OCI-LY3 (cell line): ENCODE measurements at regions not wholly inside any gene's neighbourhood (a gene's known extent, or its start where the extent isn't known, plus 50 kb on each side); places are given as distances from the start of the nearest gene placed in this dataset.

ENCODE experiments used
- H2AFZ ChIP-seq: fragments of 200-600, 300-600 bp; shearing (Covaris generic); 2 replicates; pipeline ENCODE4 v1.6.0; 2014; ENCODE audit warnings: antibody characterized with exemption, low read depth, low read length
- H3K27ac ChIP-seq: fragments of 200-600, 300-600 bp; sonication (generic); 2 replicates; pipeline ENCODE4 v1.5.1; 2014; ENCODE audit warnings: mild to moderate bottlenecking, low read length, moderate library complexity, mixed read lengths
- H3K27me3 ChIP-seq: fragments of 200-600, 300-600 bp; sonication (generic); 2 replicates; pipeline ENCODE4 v1.6.1; 2014; ENCODE audit warnings: low read depth, low read length, mixed read lengths
- H3K36me3 ChIP-seq: fragments of 200-600, 300-600 bp; sonication (generic); replicated peaks from 2 replicates; pipeline ENCODE3; 2014; ENCODE audit warnings: low read depth, low read length, mixed read lengths
- H3K4me1 ChIP-seq: fragments of 300-600, 200-600 bp; sonication (generic); 2 replicates; pipeline ENCODE4 v1.6.1; 2014; ENCODE audit warnings: low read length, mixed read lengths
- H3K4me2 ChIP-seq: fragments of 200-600, 300-600 bp; sonication (generic); 2 replicates; pipeline ENCODE4 v1.6.1; 2014; ENCODE audit warnings: low read length, mixed read lengths
- H3K4me3 ChIP-seq: fragments of 300-600, 200-600 bp; sonication (generic); 2 replicates; pipeline ENCODE4 v1.5.1; 2014; ENCODE audit warnings: antibody characterized with exemption, mild to moderate bottlenecking, low read length, moderate library complexity
- H3K79me2 ChIP-seq: fragments of 300-600, 200-600 bp; shearing (Covaris generic); 2 replicates; pipeline ENCODE4 v1.6.1; 2014; ENCODE audit warnings: mild to moderate bottlenecking, low read length, mixed read lengths
- H3K9ac ChIP-seq: fragments of 300-600, 200-600 bp; shearing (Covaris generic); 2 replicates; pipeline ENCODE4 v1.6.0; 2014; ENCODE audit warnings: mild to moderate bottlenecking, low read length, moderate library complexity
- H3K9me3 ChIP-seq: fragments of 200-600, 300-600 bp; shearing (Covaris generic); 2 replicates; pipeline ENCODE4 v1.6.1; 2014; ENCODE audit warnings: low read length, mixed read lengths; ENCODE audit not compliant: insufficient read depth
- H4K20me1 ChIP-seq: fragments of 200-600, 300-600 bp; sonication (generic); 2 replicates; pipeline ENCODE4 v1.6.1; 2016; ENCODE audit warnings: low read length, mixed read lengths; ENCODE audit not compliant: insufficient read depth
- EZH2phosphoT487 ChIP-seq: fragments of 200-600 bp; shearing (Covaris generic); IDR thresholded peaks from 2 replicates; pipeline ENCODE4 v1.6.1; 2018; ENCODE audit warnings: antibody characterized with exemption, mixed run types, low read depth
- TF ChIP-seq, protein P1 (sequence below): fragments of 200-600, 300-600 bp; sonication (generic); IDR thresholded peaks from 2 replicates; pipeline ENCODE4 v1.5.1; 2014; ENCODE audit warnings: antibody characterized with exemption, low read length, low read depth

DNA sequence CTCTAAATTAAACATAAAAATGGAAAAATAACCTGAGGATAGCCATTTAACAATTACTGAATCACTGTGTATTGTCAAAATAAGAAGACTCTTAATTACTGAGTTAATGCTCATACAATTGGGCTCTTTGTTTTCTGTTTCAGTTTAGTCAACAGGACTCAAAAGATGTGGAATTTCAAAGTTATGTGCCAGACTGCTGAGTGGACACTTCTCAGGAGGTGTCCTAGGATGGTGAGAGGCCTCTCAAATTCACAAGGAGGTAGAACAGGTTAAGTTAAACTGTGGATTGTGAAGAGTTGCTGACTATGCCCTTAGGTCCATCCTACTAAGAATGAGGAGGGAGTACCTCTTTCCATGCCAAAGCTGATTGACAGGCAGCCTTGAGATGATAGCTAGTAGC is 157.7 kb upstream of the CHRM2 start:
- Histone ChIP-seq H3K27ac (no peak overlapping the region), H3K9me3 (no peaks in the 10 kb centered on the region), H3K36me3 (no peaks in the 10 kb centered on the region), H3K4me2 (no peak overlapping the region), H2AFZ (no peak overlapping the region), H3K79me2 (no peaks in the 10 kb centered on the region), H3K9ac (no peak overlapping the region), H3K4me1 (no peaks in the 10 kb centered on the region), H4K20me1 (no peaks in the 10 kb centered on the region), H3K27me3 (no peaks in the 10 kb centered on the region), H3K4me3 (no peak overlapping the region)
- TF ChIP-seq, protein P1, sequence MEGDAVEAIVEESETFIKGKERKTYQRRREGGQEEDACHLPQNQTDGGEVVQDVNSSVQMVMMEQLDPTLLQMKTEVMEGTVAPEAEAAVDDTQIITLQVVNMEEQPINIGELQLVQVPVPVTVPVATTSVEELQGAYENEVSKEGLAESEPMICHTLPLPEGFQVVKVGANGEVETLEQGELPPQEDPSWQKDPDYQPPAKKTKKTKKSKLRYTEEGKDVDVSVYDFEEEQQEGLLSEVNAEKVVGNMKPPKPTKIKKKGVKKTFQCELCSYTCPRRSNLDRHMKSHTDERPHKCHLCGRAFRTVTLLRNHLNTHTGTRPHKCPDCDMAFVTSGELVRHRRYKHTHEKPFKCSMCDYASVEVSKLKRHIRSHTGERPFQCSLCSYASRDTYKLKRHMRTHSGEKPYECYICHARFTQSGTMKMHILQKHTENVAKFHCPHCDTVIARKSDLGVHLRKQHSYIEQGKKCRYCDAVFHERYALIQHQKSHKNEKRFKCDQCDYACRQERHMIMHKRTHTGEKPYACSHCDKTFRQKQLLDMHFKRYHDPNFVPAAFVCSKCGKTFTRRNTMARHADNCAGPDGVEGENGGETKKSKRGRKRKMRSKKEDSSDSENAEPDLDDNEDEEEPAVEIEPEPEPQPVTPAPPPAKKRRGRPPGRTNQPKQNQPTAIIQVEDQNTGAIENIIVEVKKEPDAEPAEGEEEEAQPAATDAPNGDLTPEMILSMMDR, result no peak
- no peak for TF ChIP-seq EZH2phosphoT487

DNA sequence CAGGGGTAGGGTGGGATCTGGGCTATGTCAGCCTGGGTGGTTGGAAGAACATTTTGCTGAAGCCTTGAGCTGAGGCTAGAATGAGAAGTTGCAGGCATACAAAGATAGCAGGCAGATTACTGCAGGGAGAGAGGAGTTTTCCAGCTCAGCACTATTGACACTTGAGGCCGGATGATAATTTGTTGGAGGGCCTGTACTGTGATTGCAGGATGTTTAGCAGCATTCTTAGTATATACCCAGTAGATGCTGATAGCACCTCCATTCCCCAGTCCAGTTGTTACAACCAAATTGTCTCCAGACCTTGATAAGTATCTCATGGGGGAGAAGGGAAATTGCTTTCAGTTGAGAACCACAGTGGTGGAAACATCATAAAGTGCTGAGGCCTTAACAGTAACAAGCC is 158.6 kb upstream of the CHRM2 start:
- no peaks in the 10 kb centered on the region for H3K9me3 ChIP-seq
- TF ChIP-seq, protein P1, result no peak
- no peak for TF ChIP-seq EZH2phosphoT487
- no peaks in the 10 kb centered on the region for H3K27me3 ChIP-seq
- no peaks in the 10 kb centered on the region for H3K4me1 ChIP-seq
- H3K9ac ChIP-seq, result no peak overlapping the region
- H3K4me3 ChIP-seq, result no peak overlapping the region
- H4K20me1 ChIP-seq, result no peaks in the 10 kb centered on the region
- no peak overlapping the region for H3K4me2 ChIP-seq
- no peak overlapping the region for H3K27ac ChIP-seq
- H3K36me3 ChIP-seq, result no peaks in the 10 kb centered on the region
- H2AFZ ChIP-seq, result no peak overlapping the region
- H3K79me2 ChIP-seq, result no peaks in the 10 kb centered on the region

GRCh38 chr7:136702913-136703312 is 165.5 kb upstream of the CHRM2 start:
- no peaks in the 10 kb centered on the region for H3K36me3 ChIP-seq
- TF ChIP-seq, protein P1, result no peak
- no peak for TF ChIP-seq EZH2phosphoT487
- H3K27me3 ChIP-seq, result no peaks in the 10 kb centered on the region
- no peaks in the 10 kb centered on the region for H4K20me1 ChIP-seq
- H3K9ac ChIP-seq, result no peak overlapping the region
- no peaks in the 10 kb centered on the region for H3K79me2 ChIP-seq
- no peaks in the 10 kb centered on the region for H3K9me3 ChIP-seq
- no peak overlapping the region for H3K4me3 ChIP-seq
- no peak overlapping the region for H3K4me2 ChIP-seq
- H3K4me1 ChIP-seq, result no peaks in the 10 kb centered on the region
- H3K27ac ChIP-seq, result no peak overlapping the region
- H2AFZ ChIP-seq, result no peak overlapping the region

DNA sequence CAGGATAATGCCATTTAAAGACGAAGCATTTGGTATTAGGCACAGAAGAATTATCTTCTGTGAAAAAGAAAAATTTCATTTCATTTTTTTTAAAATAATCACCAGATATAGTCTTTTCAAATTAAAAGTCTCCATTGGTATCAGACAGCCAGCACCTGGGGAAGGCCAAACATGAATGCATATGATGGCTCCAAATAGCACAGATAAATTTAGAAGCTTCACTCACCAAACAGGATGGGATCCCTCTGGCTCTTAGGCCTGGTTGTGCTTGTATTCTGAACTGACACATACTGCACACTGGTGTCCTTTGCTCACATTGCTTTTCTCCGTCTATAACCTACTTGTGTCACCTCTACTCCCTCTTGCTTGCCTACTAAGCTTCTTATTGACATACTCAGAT is 169.5 kb upstream of the CHRM2 start:
- no peaks in the 10 kb centered on the region for H3K27me3 ChIP-seq
- H3K4me1 ChIP-seq, result no peaks in the 10 kb centered on the region
- no peak overlapping the region for H3K9ac ChIP-seq
- H3K4me3 ChIP-seq, result no peak overlapping the region
- no peaks in the 10 kb centered on the region for H3K36me3 ChIP-seq
- no peaks in the 10 kb centered on the region for H3K79me2 ChIP-seq
- no peak overlapping the region for H3K27ac ChIP-seq
- no peaks in the 10 kb centered on the region for H3K9me3 ChIP-seq
- no peak overlapping the region for H2AFZ ChIP-seq
- no peak overlapping the region for H3K4me2 ChIP-seq
- no peaks in the 10 kb centered on the region for H4K20me1 ChIP-seq
- TF ChIP-seq, protein P1, result no peak
- TF ChIP-seq EZH2phosphoT487, result no peak
